HS-5 (cell line): ENCODE measurements at regions not wholly inside any gene's neighbourhood (a gene's known extent, or its start where the extent isn't known, plus 50 kb on each side); places are given as distances from the start of the nearest gene placed in this dataset.

Experiments
- DNase-seq: peaks from one replicate; pipeline ENCODE4 v3.0.0-alpha.2; 2012; ENCODE audit warnings: low read depth

- no peak for DNase-seq
Observed at GRCh38 chr2:14257801-14258507, 374.6 kb upstream of the LRATD1 start.

- DNase-seq, result no peak
Observed at GRCh38 chr2:14261771-14262170, 370.7 kb upstream of the LRATD1 start.

- DNase-seq, result no peak
Observed at GRCh38 chr2:14263053-14263452, 369.5 kb upstream of the LRATD1 start.

DNA sequence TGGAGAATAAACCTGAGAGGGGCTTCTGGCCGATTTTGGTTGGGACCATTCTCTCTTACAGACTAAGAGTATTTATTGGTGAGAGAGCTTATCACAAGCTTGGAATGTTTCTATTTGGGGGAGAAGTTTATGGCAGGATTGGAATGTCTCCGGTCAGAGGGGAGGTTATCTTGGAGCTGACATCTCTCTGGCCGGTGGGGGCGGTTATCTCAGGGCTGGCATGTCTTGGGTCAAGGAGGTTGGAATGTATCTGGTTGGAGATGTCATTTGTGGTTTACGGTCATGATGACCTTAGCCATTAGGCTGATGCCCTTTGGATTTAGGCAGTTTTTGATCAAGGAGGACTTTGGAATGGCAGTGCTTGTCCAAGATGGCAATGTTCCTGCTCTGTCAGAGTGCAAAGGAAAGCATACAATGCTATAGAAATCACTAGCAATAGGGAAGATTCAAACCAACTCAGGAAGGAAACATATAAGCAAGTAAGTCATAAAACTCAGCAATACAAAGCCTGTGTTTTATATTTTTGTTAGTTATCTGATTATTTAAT lies 362.4 kb upstream of the LRATD1 start:
- no peak for DNase-seq

DNA sequence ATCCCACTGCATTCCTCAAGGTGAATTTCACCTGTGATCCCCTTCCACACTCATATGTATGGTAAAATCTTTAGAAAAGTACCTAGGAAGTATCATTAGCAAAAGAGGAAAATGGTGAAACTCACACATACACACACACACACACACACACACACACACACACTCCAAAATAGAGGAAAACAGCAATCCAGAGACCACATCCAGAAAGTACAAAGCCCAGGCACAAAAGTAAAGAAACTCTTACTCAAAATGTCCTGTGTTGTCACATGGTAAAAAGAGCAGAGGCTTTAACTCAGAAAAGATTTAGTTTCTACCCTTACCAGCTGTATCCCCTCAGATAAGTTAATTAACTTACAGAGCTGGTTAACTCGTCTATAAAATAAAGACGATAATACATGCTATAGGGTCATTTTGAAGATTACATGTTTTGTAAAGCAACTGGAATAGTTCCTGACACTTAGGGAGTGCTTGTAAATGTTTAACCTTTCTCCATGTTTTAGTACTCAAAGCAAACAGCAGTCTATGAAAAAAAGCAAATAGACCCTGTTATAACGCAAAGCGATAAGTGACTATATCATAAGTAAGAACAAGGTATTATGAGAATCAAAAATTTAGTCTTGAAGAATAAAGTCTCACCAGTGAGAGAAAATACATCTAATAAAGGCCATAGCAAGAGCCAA lies 360.0 kb upstream of the LRATD1 start:
- DNase-seq, result no peak

GRCh38 chr2:14273650-14274049 lies 358.9 kb upstream of the LRATD1 start:
- no peak for DNase-seq

DNA sequence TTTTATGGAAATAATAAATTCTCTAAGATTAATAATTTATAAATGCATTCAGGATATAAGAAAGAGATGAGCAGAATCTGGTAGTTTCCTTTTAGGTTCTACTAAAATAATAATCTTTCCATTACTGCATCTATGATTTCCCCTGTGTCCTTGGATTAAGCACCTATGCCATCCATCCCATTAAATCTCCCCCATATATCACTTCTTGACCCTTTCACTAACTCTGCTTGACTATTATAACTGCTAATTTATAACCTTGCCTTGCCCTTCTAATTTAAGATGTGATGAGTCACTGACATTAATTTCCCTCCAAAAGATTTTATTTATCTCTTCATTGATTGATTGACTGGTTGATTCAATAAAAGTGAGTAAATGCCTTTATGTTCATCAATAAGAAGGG lies 348.3 kb upstream of the LRATD1 start:
- DNase-seq, result no peak

DNA sequence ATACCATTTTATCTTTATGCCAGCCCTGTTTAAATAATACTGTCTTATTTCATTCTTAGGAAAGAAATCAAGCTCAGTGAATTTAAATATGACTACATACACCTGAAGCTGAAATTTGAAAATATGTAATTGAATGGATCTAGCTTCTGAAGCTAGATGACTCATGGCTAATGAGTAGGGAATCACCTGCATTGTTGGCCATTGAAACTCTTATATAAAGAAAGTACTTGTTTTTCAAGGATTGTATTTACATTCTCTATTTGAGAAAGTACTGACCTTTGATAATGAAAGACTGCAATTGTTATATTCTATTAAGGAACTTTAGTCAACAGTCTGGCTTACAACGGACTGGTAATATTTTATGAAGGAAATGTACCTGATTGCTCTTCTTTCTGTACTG lies 346.7 kb upstream of the LRATD1 start:
- no peak for DNase-seq

GRCh38 chr2:14288016-14288415 lies 344.5 kb upstream of the LRATD1 start:
- DNase-seq, result no peak

DNA sequence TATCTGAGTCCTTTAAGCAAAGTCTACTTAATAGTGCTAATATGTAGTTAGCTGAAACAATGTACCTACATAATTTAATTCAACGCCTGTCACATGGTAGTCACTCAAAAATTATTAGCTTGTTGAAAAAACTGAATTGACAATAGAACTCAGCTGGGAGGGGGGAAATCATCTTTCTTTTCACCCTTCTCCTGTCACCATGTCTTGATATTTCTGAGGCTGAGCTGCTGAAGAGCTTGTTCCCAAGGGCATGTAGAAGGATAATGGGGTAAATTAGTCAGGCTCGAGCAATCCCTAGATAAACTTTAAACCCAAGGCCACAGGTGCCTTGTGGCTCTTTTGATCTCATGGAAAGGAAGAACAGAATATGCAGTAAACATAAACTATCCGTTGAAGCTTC lies 339.6 kb upstream of the LRATD1 start:
- no peak for DNase-seq

- DNase-seq, result no peak
Observed at GRCh38 chr2:14297340-14297739, 335.2 kb upstream of the LRATD1 start.

GRCh38 chr2:14297906-14298305 lies 334.6 kb upstream of the LRATD1 start:
- no peak for DNase-seq

DNA sequence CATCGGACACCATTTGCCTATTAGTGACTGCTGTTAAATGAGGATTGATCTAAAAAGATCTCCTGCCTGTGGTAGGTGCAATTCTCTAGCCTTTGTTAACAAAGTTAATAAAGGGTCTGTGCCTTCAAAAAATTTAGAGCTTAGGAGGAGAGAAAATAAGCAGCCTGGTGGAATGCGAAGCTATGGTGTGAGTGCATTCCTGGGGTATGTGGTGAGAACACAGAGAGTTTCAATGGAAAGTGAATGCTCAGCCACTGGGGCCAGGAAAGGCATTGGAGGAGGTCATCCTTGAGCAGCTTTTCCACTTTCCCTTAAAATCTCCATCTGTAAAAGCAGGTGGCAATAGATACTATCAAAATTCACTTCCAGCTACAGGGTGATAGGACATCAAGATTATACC lies 331.2 kb upstream of the LRATD1 start:
- DNase-seq, result no peak

GRCh38 chr2:14303366-14304115 lies 329.0 kb upstream of the LRATD1 start:
- DNase-seq, result no peak

DNA sequence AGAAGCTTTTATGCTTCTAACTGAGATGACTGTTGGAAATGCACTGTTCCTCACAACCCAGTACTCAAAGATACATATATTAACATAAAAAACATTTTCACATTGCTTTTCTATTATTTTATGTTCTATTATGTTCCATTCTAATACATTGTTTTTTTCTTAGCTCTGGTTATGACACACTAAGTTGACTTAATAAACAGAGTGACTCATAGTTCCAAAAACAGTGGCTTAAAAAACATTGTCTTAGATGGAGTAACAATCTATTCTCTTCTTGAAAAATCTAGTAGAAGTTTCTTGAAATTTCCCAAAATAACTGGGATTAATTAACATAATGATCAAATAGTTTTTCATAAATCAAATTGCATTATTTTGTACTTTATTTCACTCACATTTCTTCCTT lies 328.2 kb upstream of the LRATD1 start:
- DNase-seq, result no peak

- DNase-seq, result no peak
Observed at GRCh38 chr2:14306268-14306861, 326.2 kb upstream of the LRATD1 start.

- DNase-seq, result no peak
Observed at GRCh38 chr2:14313341-14313740, 319.2 kb upstream of the LRATD1 start.

- DNase-seq, result no peak
Observed at GRCh38 chr2:14316594-14316993, 315.9 kb upstream of the LRATD1 start.

GRCh38 chr2:14321357-14321756 lies 311.2 kb upstream of the LRATD1 start:
- DNase-seq, result no peak

GRCh38 chr2:14322306-14322705 lies 310.2 kb upstream of the LRATD1 start:
- no peak for DNase-seq

DNA sequence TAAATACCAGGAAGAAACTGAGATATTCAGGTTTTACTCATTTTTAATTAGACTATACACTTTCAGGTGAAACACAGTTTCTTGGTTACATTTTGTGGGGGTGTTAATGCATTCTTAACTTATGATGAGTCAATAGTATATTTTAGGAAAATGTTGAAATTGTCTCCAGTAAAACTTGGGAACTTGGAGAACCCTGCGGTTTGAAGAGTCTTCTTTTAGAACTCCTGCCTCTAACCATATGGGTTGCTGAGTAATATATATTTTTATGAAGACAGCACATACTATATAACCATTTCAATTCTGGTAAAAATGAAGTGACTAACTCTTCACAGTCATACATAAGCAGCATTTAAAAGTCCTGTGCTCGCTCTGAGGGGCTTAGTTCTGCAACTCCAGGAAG lies 308.2 kb upstream of the LRATD1 start:
- DNase-seq, result peak; percentile 73

DNA sequence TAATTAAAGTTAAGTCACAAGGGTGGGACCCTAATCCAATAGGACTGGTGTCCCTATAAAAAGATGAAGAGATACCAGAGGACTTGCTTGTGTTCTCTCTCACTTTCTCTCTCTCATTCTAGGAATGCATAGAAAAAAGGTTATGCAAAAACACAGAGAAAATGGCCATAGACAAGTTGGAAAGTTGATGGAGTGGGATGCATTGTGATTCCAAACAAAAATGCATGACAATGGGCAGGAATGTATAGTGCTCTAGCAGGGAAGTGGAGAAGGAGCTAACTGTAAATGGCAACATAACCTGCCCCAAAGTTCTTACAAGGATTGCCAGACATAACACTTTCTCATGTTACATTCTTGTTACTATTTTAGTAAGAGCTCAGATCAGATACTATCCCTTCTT lies 301.6 kb upstream of the LRATD1 start:
- DNase-seq, result no peak
